ENCODE measurements at regions not wholly inside any gene's neighbourhood (a gene's known extent, or its start where the extent isn't known, plus 50 kb on each side); places are given as distances from the start of the nearest gene placed in this dataset.

DNA sequence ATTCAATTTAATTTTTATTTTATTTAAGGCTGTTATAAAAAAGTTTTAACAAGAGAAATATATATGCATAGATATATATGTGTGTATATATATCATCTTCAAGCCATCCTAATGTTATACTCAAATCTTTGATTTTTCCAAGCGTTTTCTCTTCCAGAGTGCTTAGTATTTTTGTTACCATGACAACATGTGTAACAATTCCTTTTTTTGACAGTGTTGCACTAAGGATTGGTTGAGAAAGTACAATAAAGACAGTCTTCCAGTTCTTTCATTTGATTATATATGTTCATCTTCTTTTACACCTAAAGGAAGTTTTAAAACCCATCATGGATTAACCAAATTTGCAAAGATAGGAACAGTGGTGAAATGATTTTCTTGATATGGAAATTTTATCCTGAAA, 171.7 kb downstream of the KLF6 start:
- H3K4me3 ChIP-seq: no peak overlapping the region
- H3K9me3 ChIP-seq (replicated peaks): no peaks in the 10 kb centered on the region
- no peak overlapping the region for H3K27ac ChIP-seq
- H3K36me3 ChIP-seq: no peaks in the 10 kb centered on the region
- H3K4me1 ChIP-seq: no peaks in the 10 kb centered on the region
- H3K27me3 ChIP-seq: no peaks in the 10 kb centered on the region
- DNase-seq: no peak

DNA sequence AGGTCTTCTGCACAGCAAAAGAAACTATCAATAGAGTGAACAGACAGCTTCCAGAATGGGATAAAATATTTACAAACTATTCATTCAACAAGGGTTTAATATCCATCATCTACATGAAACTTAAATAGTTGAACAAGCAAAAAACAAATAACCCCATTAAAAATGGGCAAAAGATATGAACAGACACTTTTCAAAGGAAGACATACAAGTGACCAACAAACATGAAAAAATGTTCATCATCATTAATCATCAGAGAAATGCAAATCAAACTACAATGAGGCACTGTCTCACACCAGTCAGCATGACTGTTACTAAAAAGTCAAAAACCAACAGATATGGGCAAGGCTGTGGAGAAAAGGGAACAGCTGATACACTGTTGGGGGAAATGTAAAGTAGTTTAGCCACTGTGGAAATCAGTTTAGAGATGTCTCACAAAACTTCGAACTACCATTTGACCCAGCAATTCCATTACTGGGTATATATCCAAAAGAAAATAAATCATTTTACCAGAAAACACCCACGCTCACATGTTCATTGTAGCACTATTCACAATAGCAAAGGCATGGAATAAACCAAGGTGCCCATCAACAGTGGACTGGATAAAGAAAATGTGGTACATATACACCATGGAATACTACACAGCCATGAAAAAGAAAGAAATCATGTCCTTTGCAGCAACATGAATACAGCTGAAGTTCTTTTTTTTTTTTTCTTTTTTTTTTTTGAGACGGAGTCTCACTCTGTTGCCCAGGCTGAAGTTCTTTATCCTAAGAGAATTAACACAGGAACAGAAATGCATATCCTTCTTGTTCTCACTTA, 172.6 kb downstream of the KLF6 start:
- Histone ChIP-seq H3K9me3 (replicated peaks) (no peaks in the 10 kb centered on the region), H3K27me3 (no peaks in the 10 kb centered on the region), H3K27ac (no peak overlapping the region), H3K4me1 (no peaks in the 10 kb centered on the region), H3K36me3 (no peaks in the 10 kb centered on the region), H3K4me3 (no peak overlapping the region)
- no peak for DNase-seq

DNA sequence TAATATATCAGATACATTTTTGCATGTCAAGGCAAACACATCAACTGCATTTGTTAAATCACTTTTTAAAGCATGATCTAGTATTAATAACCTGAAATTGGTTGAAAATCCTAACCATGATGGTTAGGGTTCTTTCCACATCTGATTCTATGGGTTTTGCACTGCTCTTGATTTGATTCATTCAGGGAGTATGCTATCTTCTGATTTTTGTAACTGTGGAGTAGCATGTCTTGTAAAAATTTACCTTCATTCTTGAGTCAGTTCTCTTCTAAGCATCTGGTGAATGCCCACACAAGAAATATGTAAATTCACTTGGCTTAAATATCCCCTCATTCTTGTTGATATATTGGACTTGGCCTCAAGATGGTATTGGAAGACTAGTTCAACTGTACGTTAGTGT, 178.7 kb downstream of the KLF6 start:
- Histone ChIP-seq H3K4me3 (no peak overlapping the region), H3K4me1 (no peaks in the 10 kb centered on the region), H3K27ac (no peak overlapping the region), H3K27me3 (no peaks in the 10 kb centered on the region), H3K9me3 (replicated peaks) (no peaks in the 10 kb centered on the region), H3K36me3 (no peaks in the 10 kb centered on the region)
- no peak for DNase-seq

DNA sequence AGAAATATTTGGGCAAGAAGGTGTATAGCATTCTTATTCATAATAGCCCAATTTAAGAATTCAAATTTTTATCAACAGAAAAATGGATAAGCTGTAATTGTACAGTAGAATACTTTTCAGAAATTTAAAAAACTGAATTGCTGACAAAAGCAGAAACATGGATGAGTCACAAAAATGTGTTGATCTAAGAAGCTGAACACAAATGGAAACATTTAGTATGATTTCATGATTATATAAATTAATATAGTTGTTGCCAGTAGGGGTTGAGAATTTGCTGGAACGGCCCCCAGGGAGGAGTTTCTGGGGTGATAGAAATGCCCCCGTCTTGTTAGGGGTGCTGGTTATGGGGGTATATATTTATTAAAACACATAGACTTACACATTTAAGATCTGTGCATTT, 179.1 kb downstream of the KLF6 start:
- Histone ChIP-seq H3K36me3 (no peaks in the 10 kb centered on the region), H3K27me3 (no peaks in the 10 kb centered on the region), H3K4me3 (no peak overlapping the region), H3K9me3 (replicated peaks) (no peaks in the 10 kb centered on the region), H3K4me1 (no peaks in the 10 kb centered on the region), H3K27ac (no peak overlapping the region)
- DNase-seq: no peak

DNA sequence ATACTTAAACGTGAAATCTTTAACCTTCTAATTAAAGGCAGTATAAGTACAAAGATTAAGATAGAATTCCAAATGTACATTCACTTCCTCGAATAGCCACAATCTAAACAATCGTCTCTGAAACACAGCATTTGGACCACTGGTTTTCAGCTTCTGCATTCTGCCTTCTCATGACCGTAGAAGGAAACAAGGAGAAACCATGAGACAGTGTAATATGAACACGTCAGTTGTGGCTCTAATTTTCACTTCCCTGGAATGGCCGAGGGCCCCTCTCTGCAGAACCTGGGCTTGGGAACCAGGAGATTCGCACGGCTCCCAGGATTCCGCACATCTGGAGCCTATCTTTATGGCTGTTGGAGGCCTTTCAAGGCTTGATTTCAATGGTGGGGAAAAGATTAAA, 189.3 kb downstream of the KLF6 start:
- no peaks in the 10 kb centered on the region for H3K27me3 ChIP-seq
- H3K9me3 ChIP-seq (replicated peaks): no peaks in the 10 kb centered on the region
- no peak for DNase-seq
- H3K4me1 ChIP-seq: no peaks in the 10 kb centered on the region
- H3K4me3 ChIP-seq: no peak overlapping the region
- no peak overlapping the region for H3K27ac ChIP-seq
- no peaks in the 10 kb centered on the region for H3K36me3 ChIP-seq

DNA sequence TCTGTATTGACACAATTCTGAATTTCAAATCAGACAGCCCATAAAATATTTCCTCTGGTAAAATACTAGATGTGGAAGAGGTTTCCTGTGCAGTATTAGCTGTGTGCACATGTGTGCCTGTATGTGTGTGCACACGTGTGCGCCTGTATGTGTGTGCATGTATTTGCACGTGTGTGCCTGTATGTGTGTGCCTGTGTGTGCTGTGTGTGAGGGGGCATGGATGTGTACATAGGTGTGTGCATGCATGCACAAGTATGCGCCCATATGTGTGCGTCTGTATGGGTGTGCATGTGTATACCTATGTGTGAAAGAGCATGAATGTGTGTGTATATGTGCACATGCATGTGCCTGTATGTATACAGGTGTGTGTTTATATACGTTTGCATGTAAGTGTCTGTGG, 191.4 kb downstream of the KLF6 start:
- no peak for DNase-seq
- H3K36me3 ChIP-seq: no peaks in the 10 kb centered on the region
- no peak overlapping the region for H3K4me3 ChIP-seq
- H3K27ac ChIP-seq: no peak overlapping the region
- no peaks in the 10 kb centered on the region for H3K27me3 ChIP-seq
- no peaks in the 10 kb centered on the region for H3K4me1 ChIP-seq
- H3K9me3 ChIP-seq (replicated peaks): no peaks in the 10 kb centered on the region

DNA sequence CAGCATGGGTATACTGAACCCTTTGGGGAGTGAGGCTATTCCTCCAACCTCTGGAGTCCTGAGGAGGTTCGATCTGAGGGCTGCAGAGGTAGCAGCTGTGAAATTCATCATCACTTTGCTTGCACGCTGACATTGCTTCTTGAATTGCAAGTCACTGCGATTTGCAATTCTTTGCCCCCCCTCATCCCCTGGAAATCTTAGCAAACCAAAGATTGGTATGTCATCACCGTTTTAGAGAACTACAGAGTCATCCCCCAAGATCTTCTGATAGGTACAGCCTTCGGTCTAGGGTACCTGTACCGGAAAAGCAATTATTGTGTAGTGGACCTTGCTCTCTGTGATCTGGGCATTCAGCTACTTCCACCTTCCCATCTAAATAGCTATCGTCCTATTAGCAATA, 192.6 kb downstream of the KLF6 start:
- Histone ChIP-seq H3K27ac (no peak overlapping the region), H3K27me3 (no peaks in the 10 kb centered on the region), H3K4me3 (no peak overlapping the region), H3K36me3 (no peaks in the 10 kb centered on the region), H3K4me1 (no peaks in the 10 kb centered on the region), H3K9me3 (replicated peaks) (no peaks in the 10 kb centered on the region)
- no peak for DNase-seq

DNA sequence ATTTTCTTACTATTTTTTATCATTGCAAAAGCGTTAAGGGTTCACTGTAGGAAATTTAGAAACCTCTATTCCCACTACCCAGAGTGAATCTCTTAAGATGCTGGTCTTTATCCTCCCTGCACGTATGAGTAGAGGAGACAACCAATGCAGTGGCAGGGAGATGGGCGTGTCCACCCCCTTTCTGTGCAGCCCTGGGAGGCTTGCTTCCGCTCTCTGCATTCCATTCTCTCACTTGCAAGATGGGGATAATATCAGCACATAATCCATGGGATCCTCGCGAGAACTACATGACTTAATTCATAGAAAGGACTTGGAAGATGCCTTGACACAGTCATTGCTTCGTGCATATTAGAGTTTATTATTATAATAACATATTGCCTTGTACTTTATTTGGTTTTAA, 196.2 kb downstream of the KLF6 start:
- Histone ChIP-seq H3K27me3 (no peaks in the 10 kb centered on the region), H3K4me1 (no peaks in the 10 kb centered on the region), H3K27ac (no peak overlapping the region), H3K9me3 (replicated peaks) (no peaks in the 10 kb centered on the region), H3K36me3 (no peaks in the 10 kb centered on the region), H3K4me3 (no peak overlapping the region)
- DNase-seq: no peak

DNA sequence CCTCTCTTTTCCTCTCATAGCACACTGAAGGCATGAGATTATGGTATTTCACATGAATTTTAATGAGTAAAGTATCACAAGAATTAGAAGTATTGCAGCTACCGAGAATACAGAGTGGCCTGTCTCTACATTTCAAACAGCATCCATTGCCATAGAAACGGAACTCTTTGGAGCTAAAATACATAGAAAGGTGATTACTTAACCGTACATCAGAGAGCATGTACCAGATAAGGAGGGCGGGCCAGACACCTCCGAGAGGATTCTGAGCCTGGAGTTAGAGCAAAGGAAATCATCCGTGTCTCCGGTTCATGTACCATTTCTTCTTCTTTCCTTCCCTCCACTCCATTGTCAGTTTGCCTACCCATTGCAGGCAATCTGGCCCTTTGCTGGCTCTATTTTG, 196.7 kb downstream of the KLF6 start:
- Histone ChIP-seq H3K27ac (no peak overlapping the region), H3K36me3 (no peaks in the 10 kb centered on the region)
- DNase-seq: no peak

DNA sequence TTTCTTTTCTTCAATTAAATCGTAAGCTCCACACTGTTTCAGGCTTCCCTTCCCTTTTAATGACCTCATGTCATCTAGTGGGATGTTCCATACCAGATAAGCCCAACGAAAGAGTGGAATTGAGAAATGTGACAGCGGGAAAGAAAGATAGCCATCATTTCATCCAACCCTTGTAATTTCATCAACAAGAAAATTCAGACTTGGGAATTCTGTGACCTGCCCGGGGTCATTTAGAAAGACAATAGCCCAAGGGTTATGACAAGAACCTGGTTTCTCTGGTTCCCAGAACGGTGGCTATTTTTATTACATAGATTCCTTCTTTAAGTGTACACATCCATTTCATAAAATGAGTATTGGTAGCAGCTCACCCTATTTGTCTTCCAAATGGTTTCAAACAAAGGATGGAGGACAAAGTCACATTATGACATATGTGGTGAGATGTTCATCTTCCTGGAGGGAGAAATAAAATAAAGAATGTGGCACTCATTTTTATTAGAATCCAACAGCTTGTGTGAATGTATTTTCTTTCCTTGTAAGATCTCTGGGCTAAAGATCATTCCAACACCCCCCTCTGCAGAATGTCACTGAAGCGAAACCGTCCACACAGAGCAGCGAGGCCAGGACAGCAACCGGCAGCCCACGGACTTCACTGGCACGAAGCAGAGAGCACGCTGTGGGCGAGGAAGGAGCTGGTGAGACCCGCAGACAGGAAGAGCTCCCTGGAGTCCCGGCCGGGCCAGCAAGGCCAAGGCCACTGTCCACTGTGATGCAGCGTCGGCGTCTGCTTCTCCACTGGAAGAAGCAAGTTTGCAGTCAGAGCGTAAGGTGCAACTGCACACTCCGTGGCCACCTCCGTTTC, 199.9 kb downstream of the KLF6 start:
- Histone ChIP-seq H3K27ac (no peak overlapping the region), H3K4me1 (no peaks in the 10 kb centered on the region), H3K27me3 (no peaks in the 10 kb centered on the region), H3K4me3 (no peak overlapping the region), H3K9me3 (replicated peaks) (no peaks in the 10 kb centered on the region), H3K36me3 (no peaks in the 10 kb centered on the region)
- DNase-seq: no peak

More for the DNA sequence above, 196.7 kb downstream of the KLF6 start:
- H3K27me3 ChIP-seq: no peaks in the 10 kb centered on the region
- H3K9me3 ChIP-seq (replicated peaks): no peaks in the 10 kb centered on the region
- no peak overlapping the region for H3K4me3 ChIP-seq
- H3K4me1 ChIP-seq: no peaks in the 10 kb centered on the region

DNA sequence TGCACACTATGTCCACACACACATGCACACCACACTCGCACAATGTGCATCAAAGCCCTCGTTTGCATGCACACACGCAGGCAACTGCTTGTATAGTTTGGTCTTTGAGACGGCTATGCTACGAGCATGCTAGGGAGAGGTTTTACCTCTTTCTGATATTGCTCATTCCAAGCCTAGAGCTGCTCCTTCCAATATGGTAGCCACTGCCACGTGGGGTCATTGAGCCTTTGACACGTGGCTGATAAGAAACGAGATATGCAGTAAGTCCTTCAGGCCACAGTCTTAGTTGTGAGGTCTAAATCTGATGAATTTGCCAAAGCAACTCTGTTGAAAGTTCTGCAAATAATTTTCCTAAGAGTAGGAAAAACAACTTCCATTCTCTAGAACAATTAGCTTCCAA, 204.4 kb downstream of the KLF6 start:
- no peaks in the 10 kb centered on the region for H3K4me1 ChIP-seq
- H3K27ac ChIP-seq: no peak overlapping the region
- no peaks in the 10 kb centered on the region for H3K9me3 ChIP-seq (replicated peaks)
- DNase-seq: no peak
- H3K27me3 ChIP-seq: no peaks in the 10 kb centered on the region
- H3K4me3 ChIP-seq: no peak overlapping the region
- H3K36me3 ChIP-seq: no peaks in the 10 kb centered on the region

DNA sequence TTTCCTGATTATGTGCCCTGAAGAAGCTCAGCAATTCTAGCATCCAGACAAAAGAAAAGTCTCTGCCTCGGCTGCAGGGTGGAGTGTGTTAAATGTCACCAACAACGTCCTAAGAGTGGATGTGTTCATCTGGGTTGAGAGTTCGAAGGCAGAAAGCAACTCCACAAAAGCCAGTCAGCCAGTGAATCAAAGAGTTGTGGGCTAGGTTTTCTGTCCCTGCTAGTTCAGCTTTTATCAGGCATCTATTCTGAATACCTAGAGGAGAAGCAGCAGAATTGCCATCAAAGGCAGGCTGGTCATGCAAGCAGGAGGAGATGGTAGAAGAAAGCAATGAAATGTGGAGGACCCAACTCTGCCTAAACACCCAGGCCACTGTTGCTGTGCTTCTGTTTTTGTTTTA, 205.2 kb downstream of the KLF6 start:
- H3K4me3 ChIP-seq: no peak overlapping the region
- no peaks in the 10 kb centered on the region for H3K4me1 ChIP-seq
- H3K9me3 ChIP-seq (replicated peaks): no peaks in the 10 kb centered on the region
- no peaks in the 10 kb centered on the region for H3K27me3 ChIP-seq
- no peak overlapping the region for H3K27ac ChIP-seq
- DNase-seq: no peak
- no peaks in the 10 kb centered on the region for H3K36me3 ChIP-seq

DNA sequence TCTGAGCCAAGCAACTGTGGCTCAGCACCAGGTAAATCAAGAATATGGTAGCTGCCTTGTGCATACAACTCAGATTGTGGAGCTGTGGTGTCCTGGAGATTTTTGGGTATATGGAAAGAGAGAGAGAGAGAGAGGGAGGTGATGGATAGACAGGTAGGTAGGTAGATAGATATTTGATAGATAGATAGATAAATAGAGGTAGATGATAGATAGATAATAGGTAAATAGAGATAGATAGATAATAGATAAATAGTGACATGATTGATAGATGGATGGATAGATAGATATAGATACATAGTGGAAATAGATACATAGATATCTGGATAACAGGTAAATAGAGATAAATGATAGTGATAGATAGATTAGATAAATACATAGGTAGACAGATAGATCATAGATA, 206.3 kb downstream of the KLF6 start:
- no peak for DNase-seq
- Histone ChIP-seq H3K27ac (no peak overlapping the region), H3K4me1 (no peaks in the 10 kb centered on the region), H3K27me3 (no peaks in the 10 kb centered on the region), H3K36me3 (no peaks in the 10 kb centered on the region), H3K9me3 (replicated peaks) (no peaks in the 10 kb centered on the region), H3K4me3 (no peak overlapping the region)

DNA sequence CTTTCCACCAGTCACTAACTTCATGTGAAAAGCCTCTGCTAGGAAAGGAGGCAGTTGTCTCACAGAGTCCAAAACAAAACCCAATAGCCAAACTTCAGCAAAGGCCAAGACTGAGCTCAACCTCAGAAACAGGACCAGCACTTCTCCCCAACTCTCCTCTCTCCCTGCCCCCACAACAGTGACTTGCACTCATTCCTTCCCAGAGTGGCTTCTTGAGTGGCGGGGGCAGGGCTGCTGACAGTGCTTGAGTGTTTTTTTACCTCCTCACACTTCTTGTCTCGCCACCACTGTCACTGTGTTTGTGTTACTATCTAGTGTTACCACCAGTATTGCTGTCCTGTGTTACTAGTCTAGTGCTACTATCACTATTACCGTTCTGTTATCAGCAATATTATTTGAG, 206.8 kb downstream of the KLF6 start:
- Histone ChIP-seq H3K36me3 (no peaks in the 10 kb centered on the region), H3K27ac (no peak overlapping the region), H3K27me3 (no peaks in the 10 kb centered on the region), H3K4me1 (no peaks in the 10 kb centered on the region), H3K9me3 (replicated peaks) (no peaks in the 10 kb centered on the region), H3K4me3 (no peak overlapping the region)
- DNase-seq: no peak

DNA sequence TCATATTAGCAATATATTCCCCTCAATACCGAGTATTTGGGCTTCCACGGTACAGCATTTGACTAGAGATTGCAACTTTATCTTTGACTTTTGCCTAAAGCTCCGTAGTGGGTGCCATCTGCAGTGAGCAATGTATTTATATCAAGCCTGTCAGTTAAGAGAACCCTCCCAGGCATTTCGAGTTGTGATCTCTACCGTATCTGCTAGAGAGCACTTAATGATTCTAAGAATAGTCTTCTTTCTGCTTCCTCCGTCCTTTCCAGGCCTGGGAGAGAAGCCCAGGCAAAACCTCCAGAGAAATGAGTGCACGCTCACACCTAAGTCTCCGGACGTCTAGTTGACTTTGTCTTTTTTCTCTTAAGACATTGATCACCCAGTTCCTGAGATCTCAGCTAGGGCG, 210.6 kb downstream of the KLF6 start:
- DNase-seq: no peak
- no peaks in the 10 kb centered on the region for H3K4me1 ChIP-seq
- no peaks in the 10 kb centered on the region for H3K36me3 ChIP-seq
- H3K27ac ChIP-seq: no peak overlapping the region
- H3K9me3 ChIP-seq (replicated peaks): no peaks in the 10 kb centered on the region
- no peaks in the 10 kb centered on the region for H3K27me3 ChIP-seq
- no peak overlapping the region for H3K4me3 ChIP-seq

DNA sequence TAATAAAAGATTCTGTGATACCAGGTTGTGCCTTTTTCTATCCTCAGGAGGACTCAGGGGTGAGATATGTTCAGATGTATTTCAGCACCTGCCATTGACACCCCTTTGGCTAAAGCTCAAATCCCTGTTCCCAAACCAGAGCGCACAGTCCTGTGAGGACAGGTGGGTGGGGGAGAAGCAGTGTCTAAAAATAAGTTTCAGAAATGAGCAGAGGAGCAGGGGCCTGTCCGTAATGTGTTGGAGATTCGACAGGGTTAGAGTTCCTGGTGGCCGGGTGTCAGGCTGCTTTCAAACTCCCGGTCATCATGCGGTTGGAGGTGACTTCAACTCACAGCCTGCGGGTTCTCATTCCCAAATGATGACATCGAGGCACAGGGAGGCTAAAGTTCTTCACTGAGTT, 211.5 kb downstream of the KLF6 start:
- no peak for DNase-seq
- Histone ChIP-seq H3K4me3 (no peak overlapping the region), H3K9me3 (replicated peaks) (no peaks in the 10 kb centered on the region), H3K36me3 (no peaks in the 10 kb centered on the region), H3K4me1 (no peaks in the 10 kb centered on the region), H3K27me3 (no peaks in the 10 kb centered on the region), H3K27ac (no peak overlapping the region)

Measured in SJCRH30 (cell line).